ENCODE measurements at regions not wholly inside any gene's neighbourhood (a gene's known extent, or its start where the extent isn't known, plus 50 kb on each side); places are given as distances from the start of the nearest gene placed in this dataset.

DNA sequence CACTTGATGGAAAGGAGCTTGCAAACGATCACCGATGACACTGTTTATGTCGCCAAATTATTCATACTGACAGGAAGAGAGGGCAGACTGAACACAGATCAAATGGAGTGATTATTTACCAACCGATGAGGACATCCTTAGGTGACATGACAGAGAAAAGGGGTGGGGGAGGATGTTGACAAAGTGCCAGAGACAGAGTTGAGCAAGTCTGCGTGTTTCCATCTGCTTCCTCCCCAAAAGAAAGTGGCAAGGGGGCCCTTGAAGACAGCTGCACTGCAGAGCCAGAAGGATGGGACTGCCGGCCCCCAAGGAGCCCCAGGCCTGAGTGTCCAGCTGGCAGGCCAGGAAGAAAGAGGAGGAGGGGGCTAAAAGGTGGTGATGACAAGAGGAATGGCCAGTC is 191.0 kb upstream of the RPL38 start:
- Mint-ChIP-seq H3K4me1 (peaks cover 58% of the 10 kb centered on the region), H3K27ac (no peak overlapping the region), H3K9me3 (no peaks in the 10 kb centered on the region), H3K27me3 (ENCODE audit: insufficient read depth, low read depth) (peaks cover 5% of the 10 kb centered on the region), H3K4me3 (no peak overlapping the region), H3K36me3 (no peaks in the 10 kb centered on the region)
- H3K36me3 ChIP-seq, result no peaks in the 10 kb centered on the region
- TF ChIP-seq EZH2 (IDR thresholded peaks at IDR 0.05) (no peak), EZH2phosphoT487 (IDR thresholded peaks at IDR 0.05) (no peak), CTCF (IDR thresholded peaks at IDR 0.05) (no peak)
- no peaks in the 10 kb centered on the region for H3K79me2 ChIP-seq (ENCODE audit: low read depth)
- no peak overlapping the region for H3K4me2 ChIP-seq
- H3K27me3 ChIP-seq, result peaks cover 30% of the 10 kb centered on the region
- H3K4me1 ChIP-seq, result peaks cover 42% of the 10 kb centered on the region
- DNase-seq (ENCODE audit: low spot score), result no peak
- H2AFZ ChIP-seq (replicated peaks), result no peak overlapping the region
- no peaks in the 10 kb centered on the region for H3K9me3 ChIP-seq (ENCODE audit: low read depth)
- no peak overlapping the region for H3K9ac ChIP-seq
- H3F3A ChIP-seq (ENCODE audit: low read depth), result peaks cover 21% of the 10 kb centered on the region
- H3K27ac ChIP-seq, result no peak overlapping the region
- no peak overlapping the region for H3K4me3 ChIP-seq
- peaks cover 12% of the 10 kb centered on the region for H4K20me1 ChIP-seq (ENCODE audit: low read depth)

DNA sequence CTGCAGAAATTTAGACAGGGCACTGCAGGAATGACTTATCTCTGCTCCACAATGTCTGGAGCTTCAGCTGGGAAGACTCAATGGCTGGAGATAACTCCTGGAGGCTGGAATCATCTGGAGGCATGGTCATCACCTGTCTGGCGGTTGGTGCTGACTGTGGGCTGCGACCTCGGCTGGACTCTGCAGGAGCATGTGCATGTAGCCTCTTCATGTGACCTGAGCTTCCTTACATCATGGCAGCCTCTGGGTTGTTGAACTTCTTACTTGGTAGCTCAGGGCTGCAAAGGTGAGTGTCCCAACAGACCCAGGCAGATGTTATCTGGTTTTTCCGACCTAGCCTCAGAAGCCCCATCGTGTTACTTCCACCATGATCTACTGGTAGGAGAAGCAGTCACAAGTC is 188.2 kb upstream of the RPL38 start:
- no peak for DNase-seq (ENCODE audit: low spot score)
- TF ChIP-seq EZH2phosphoT487 (IDR thresholded peaks at IDR 0.05) (no peak), EZH2 (IDR thresholded peaks at IDR 0.05) (no peak), CTCF (IDR thresholded peaks at IDR 0.05) (no peak)
- H3K9ac ChIP-seq, result no peak overlapping the region
- H3K4me1 ChIP-seq, result peaks cover 43% of the 10 kb centered on the region
- peaks cover 2% of the 10 kb centered on the region for H3K27me3 Mint-ChIP-seq (ENCODE audit: insufficient read depth, low read depth)
- peaks cover 30% of the 10 kb centered on the region for H3K27me3 ChIP-seq
- no peaks in the 10 kb centered on the region for H3K36me3 Mint-ChIP-seq
- no peaks in the 10 kb centered on the region for H3K79me2 ChIP-seq (ENCODE audit: low read depth)
- no peak overlapping the region for H3K27ac ChIP-seq
- no peaks in the 10 kb centered on the region for H3K36me3 ChIP-seq
- peaks cover 12% of the 10 kb centered on the region for H4K20me1 ChIP-seq (ENCODE audit: low read depth)
- H3K4me2 ChIP-seq, result no peak overlapping the region
- no peaks in the 10 kb centered on the region for H3K9me3 ChIP-seq (ENCODE audit: low read depth)
- peaks cover 57% of the 10 kb centered on the region for H3K4me1 Mint-ChIP-seq
- H3K4me3 Mint-ChIP-seq, result no peak overlapping the region
- H2AFZ ChIP-seq (replicated peaks), result no peak overlapping the region
- H3F3A ChIP-seq (ENCODE audit: low read depth), result peaks cover 32% of the 10 kb centered on the region
- peak overlapping the region; percentile 10 for H3K27ac Mint-ChIP-seq
- H3K9me3 Mint-ChIP-seq, result no peaks in the 10 kb centered on the region
- H3K4me3 ChIP-seq, result no peak overlapping the region

DNA sequence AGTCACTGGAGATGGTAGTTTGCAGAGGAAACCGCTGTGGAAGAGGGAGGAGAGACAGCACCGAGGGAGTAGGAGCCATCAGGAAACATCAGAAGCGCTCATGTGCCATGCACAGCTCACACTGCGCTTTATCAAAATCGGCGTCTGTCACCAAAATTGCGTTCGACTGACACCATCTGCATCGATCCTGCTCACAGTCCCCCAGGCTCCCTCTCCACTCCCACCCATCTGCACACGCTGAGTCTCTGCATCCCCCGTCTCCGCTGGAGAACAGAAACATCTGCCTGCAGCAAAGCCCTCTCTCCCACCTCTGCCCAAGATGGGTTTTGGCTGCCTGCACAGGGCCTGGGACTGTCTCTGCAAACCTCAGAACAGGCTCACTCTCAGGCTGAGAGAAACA is 187.5 kb upstream of the RPL38 start:
- H3K4me1 Mint-ChIP-seq, result peaks cover 55% of the 10 kb centered on the region

More for the DNA sequence above, 187.5 kb upstream of the RPL38 start:
- no peak overlapping the region for H3K4me3 ChIP-seq
- H3K9me3 ChIP-seq (ENCODE audit: low read depth), result no peaks in the 10 kb centered on the region
- Mint-ChIP-seq H3K36me3 (no peaks in the 10 kb centered on the region), H3K9me3 (no peaks in the 10 kb centered on the region), H3K27me3 (ENCODE audit: insufficient read depth, low read depth) (peaks cover 2% of the 10 kb centered on the region), H3K27ac (peak overlapping the region; percentile 67), H3K4me3 (peak overlapping the region; percentile 60)
- peaks cover 30% of the 10 kb centered on the region for H3K27me3 ChIP-seq
- TF ChIP-seq EZH2phosphoT487 (IDR thresholded peaks at IDR 0.05) (no peak), CTCF (IDR thresholded peaks at IDR 0.05) (no peak), EZH2 (IDR thresholded peaks at IDR 0.05) (no peak)
- H3K4me1 ChIP-seq, result peaks cover 37% of the 10 kb centered on the region
- H3F3A ChIP-seq (ENCODE audit: low read depth), result peaks cover 32% of the 10 kb centered on the region
- H3K4me2 ChIP-seq, result peak overlapping the region; percentile 67
- no peaks in the 10 kb centered on the region for H3K36me3 ChIP-seq
- no peak overlapping the region for H3K27ac ChIP-seq
- no peak overlapping the region for H3K9ac ChIP-seq
- H4K20me1 ChIP-seq (ENCODE audit: low read depth), result peaks cover 12% of the 10 kb centered on the region
- no peak overlapping the region for H2AFZ ChIP-seq (replicated peaks)
- no peak for DNase-seq (ENCODE audit: low spot score)
- H3K79me2 ChIP-seq (ENCODE audit: low read depth), result no peaks in the 10 kb centered on the region

Measured in neural progenitor cell (in vitro differentiated cells).